NCI-H2171 treated with DMSO at 0.1 percent for 48 hours (cell line): ENCODE measurements at regions not wholly inside any gene's neighbourhood (a gene's known extent, or its start where the extent isn't known, plus 50 kb on each side); places are given as distances from the start of the nearest gene placed in this dataset.

ENCODE experiments used
- DNase-seq: peaks from one replicate; lab custom pipeline; 2025; lab: John Stamatoyannopoulos, UW

DNA sequence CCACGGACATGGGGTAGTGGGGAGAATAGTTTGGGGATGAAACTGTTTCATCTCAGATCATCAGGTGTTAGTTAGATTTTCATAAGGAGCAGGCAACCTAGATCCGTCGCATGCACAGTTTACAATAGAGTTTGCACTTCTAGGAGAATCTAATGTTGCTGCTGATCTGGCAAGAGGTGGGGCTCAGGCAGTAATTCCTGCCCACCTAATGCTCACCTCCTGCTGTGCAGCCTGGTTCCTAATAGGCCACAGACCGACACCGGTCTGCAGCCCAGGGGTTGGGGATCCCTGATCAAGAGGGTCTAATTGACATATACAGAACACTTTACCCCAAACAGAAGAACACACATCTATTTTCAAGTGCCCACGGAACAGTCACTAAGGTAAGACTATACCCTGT lies 275.1 kb downstream of the PTPRU start:
- no peak for DNase-seq

DNA sequence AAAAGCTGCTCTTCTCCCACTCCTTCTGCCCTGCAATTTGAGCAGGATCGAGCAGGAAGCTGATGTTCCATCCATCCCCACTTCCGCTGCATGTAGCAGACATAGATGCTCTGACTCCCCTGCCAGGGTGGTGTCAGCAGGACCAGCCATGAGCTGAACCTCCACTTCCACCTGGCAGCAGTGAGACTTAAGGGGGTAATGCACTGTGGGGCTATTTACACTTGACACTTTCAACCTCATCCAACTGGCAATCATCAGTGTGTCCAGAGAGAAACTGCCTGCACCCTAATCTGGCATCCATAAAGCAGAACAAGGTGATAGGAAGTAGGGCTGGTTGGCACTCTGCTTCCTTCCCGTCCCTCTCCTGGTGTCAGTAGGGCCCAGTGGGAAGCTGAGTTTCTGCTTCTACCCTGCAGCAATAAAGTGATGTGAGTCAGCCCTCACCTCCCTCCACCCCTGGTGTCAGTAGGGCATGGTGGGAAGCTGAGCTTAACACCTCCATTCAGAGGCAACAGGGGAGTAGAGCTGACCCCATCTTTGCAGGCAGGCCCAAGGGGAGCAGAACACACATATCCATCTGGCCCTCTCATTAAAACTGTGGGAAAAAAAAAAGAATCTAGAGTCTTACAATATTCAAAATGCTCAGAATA lies 272.3 kb downstream of the PTPRU start:
- no peak for DNase-seq

DNA sequence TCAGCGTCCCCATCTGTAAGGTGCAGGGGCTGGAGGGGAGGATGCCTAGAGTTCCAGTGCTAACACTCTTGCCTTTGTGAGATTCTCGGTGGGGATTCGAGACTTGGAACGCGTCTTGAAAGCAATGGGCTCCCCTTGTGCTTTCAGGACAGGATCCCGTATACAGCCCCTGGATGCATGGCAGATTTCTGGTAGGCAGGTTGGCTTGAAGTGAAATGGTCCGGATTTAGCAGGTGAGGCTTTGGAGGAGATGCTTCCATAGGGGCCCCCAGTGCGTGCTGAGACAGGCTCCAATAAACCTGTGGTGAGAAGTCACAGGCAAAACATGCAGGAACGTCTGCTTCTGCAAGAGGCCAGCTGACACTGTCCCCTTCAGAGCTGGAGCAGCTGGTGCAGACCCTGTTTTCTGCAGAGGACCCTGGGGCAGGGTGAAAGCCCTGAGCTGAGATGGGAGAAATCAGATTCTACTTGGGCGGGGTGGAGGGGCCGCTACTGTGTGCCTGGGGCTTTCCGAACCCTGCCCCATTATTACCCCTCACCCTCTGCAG lies 270.4 kb downstream of the PTPRU start:
- DNase-seq: peak; percentile 74

DNA sequence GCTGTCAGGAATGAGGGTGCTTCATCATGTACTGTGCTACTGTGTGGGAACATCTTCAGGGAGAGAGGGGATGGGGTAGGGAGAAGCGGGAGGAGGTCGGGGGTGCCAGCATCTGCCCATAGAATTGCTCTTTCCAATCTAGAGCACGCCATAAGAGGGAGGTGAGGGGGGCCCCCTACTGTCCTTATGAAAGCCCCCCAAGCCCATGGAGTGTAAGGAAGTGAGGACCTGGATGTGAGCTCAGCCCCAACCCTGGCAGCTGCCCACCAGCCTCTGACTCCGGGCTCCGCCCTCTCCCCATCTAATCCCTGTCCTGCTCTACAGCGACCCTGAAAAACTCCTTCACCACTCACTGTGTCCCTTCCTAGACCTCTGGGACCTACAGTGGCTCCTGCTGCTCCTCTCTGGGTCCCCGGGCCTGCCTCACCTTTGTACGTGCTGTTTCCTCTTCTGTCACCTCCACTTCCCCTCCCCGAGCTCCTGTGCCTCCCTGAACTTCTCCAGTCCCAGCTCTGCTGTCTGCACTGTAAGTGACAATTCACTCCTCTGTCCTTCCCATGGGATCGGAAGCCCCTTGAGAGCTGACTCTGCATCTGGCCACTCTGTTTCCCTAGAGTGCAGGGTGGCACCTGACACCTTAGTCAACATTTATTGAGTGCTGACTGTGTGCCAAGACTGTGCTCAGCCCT lies 269.4 kb downstream of the PTPRU start:
- peak; percentile 90 for DNase-seq

DNA sequence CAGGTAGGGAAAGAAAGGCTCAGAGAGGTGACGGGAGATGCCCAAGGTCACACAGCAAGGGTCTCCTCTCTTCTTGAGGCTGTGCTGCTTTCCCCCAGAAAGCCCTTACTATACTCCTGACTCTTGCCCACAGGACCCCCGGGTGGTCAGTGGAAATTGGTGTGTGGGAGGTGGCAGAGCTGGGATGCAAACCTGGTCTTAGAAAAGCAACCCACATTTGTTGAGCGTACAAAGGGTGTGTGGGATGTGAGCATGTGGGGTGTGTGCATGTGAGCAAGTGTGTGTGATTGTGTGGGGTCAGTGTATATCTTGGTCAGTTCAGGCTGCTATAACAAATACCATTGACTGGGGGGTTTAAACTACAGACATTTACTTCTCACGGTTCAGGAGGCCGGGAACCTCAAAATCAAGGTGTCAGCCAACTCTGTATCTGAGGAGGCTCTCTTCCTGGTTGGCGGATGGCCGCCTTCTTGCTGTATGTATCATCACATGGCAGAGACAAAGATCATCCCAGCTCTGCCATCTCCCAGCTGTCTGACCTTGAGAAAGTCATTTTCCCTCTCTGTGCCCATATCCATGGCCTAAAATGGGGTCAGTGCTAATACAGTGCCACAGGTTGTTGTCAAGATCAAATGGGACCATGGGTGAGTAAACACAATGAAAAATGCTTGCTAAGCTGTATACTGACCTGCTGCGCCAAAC lies 268.5 kb downstream of the PTPRU start:
- DNase-seq: no peak

DNA sequence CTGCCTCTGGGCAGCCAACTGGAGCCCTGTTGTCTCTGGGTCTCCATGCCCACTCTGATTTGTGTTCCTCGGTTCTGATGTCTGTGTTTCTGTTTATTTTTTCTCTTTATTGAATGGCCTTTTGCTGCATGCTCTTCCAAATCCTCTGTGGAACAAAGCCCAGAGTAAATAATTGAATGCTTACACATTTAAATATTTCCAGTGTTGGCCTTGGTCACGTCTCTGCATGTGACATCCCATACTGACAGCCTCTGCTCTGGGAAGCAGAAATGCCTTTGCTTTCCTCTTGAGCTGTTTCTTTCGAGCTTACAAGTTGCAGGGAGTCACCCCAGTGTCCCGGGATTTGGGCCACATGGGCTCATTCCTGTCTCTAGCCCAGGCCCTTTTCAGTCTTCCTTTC lies 267.9 kb downstream of the PTPRU start:
- peak; percentile 11 for DNase-seq

DNA sequence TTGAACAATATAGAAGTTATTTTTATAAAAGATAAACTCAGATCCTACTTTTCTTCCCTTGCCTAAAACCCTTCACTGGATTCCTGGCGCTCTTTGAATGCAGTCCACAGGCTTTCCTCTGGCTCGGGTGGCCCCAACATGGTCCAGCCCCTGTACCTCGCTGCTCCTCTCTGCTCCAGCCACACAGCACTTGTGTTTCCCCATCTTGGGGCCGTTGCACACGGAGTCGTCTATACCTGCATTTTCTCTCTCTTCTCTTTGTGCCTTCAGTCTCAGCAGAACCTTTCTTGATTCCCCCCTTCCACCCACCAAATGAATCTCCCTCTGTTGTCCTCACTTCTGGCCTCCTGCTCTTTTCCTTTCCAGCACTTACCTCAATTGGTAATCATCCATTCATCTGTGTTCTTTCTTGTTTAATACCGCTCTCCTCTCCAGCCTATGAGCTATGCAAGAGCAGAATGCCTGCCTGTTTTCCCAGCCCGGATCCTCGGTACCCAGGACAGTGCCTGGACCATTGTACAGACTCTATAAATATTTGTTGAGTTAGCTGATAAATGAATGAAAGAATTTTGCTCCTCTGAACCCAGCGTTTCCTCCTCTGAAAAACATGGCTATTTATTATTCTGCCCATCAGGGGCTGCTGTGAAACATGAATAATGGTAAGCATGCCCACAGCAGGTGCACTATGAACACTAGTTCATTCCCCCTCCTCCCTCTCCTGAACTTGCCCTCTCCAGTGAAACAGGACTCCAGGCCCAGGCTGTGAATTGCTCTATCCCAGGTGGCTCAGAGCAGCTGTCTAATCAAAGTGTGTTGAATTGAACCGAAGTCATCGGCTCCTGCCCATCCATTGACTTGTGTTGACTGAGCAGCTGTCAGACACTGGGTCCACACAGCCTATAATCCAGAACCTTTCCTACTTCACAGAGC lies 266.9 kb downstream of the PTPRU start:
- DNase-seq: peak; percentile 99

DNA sequence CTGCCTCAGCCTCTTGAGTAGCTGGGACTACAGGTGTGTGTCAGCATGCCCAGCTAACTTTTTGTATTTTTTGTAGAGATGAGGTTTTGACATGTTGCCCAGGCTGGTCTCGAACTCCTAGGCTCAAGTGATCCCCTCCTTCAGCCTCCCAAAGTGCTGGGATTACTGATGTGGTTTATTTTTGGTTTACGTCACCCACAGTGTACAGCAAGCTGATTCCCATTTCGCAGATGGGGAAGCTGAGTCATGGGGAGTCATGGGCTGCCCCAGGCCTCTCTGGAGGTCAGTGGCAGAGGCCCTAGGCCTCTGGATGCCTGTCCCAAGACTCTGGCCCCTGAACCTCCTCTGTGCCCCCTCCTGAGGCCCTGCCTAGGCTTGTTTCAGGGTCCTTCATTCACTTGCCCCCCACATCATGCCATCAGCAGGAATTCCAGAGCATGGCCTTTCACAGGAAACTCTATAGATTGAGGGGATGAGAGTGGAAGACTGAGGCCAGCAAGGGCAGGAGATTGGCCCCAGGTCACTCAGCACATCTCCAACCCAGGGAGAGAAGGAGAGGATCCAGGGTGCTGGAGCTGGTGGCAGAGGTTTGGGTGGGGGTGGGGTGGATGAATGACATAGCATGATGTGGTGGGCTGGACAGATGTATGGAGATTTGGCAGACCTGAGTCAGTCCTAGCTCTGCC lies 266.0 kb downstream of the PTPRU start:
- no peak for DNase-seq

DNA sequence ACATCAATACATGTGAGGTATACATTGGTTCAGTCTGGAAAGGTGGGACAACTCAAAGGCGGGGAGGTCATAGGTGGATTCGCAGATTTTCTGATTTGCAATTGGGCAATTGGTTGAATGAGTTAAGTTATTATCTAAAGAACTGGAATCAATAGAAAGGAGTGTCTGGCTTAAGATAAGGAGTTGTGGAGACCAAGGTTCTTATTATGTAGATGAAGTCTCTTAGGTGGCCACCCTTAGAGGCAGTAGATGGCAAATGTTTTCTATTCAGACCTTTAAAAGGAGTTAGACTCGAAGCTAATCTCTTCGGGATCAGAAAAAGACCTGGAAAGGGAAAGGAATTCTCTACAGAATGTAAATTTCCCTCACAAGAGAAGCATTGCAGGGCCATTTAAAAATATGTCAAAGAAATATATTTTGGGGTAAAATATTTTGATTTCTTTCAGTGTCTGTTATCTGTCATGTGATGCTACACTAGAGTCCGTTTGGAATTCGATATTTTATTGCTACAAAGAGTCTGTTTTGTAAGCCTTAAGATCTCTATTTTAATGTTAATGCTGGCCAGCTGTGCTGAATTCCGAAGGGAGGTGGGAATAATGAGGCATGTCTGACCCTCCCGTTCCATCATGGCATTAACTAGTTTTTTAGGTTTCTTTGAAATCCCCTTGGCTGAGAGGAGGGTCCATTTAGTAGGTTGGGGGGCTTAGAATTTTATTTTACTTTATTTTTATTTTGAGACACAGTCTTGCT lies 265.1 kb downstream of the PTPRU start:
- no peak for DNase-seq

DNA sequence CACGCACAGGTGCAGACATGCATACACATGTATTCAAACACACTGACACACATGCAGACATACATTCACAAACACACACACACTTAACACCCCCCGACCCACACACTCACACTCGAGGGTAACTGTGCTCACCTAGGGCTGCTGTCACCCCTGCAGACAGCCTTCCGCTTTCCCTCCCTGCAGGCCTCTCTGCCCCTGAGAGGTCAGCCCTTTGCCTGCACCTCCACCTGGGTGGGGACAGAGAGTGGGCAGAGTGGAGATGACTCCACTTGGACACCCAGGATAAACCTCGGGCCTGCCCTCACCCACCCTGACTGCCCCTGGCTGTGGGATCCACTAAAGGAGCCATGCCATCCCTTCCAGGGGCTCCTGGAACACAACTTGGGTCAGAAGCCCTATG lies 264.3 kb downstream of the PTPRU start:
- no peak for DNase-seq

DNA sequence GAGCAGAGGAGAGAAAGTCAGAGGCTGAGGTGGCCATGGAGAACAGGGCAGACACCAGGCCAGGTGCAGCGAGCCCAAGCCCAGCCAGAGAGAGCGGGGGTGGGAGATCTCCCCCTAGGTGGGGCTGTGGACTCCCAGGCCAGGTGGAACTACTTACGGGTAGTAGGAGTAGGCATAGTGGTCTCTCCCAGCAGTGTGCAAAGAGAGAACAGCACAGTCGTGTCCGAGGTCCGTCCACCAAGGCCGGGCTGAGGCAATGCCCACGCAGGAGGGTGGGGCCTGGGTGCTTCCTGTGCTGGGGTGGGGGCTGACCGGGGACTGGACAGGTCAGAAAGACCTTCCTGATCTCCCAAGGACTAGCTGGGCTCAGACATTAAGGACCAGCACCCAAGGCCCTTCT lies 263.7 kb downstream of the PTPRU start:
- DNase-seq: no peak

DNA sequence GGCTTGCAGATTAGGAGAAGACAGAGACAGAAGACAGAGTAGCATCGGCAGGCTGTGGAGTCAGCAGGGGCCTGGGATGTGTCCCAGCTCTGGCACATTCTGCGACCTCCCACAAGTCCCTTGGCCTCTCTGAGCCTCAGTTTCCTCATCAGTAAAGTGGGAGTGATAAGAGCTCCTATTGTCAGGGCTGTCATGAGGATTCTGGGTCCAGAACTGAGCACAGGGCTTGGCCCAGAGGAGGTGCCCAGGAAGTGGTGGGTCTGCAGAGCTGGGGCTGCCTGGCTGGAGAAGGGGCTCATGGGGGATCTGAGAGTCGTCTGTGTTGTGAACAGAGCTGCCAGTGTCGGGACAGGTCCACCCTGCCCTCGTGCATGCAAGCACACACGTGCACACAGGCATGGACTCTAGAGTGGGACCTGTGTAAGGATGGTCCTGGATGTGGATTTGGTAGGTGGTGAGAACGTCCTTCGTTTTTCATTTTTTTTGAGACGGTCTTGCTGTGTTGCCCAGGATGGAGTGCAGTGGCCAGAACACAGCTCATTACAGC lies 262.9 kb downstream of the PTPRU start:
- DNase-seq: no peak

DNA sequence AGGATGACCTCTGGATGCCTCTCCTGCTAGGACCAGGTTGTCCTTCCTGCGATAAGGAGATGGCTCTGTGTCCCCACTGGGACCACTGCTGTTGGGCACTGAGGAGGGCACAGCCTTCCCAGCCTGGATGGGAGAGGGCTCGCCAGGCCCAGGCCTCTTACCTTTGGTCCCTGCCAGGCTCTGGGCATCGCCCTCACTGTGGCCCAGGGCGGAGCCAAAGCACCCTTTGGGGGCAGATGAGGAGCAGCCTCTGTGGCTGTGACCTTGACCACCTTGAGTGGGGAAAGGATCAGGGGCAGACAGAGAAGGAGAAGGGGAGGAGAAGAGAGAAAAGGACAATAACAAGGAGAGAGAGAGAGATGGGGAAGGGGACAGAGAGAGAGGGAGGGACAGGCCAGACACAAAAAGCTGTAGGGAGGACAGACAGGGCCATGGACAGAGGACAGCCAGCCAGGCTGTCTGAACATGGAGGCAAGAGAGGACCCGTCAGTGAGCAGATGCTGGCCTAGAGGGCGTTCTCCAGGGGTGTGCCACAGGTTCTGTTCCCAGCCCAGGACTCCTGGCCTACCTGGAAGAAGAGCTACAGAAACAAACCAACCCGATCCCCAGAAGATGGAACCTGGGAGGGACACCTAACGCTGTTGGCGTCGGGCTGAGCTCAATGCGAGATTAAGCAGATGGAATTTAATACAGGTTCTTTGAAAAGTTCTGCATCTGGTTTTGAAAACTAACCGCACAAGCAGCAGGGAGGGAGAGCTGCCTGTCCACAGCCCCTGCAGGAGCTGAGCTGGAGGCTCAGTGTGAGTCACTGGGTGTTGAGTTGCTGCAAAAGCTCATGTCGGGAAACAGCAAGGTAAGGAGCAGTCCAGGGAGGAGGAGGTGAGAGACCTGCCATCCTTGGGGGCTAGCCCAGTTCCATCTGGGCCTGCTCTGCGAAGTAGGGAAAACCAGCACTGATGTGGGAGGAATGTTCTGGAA lies 262.1 kb downstream of the PTPRU start:
- DNase-seq: no peak

DNA sequence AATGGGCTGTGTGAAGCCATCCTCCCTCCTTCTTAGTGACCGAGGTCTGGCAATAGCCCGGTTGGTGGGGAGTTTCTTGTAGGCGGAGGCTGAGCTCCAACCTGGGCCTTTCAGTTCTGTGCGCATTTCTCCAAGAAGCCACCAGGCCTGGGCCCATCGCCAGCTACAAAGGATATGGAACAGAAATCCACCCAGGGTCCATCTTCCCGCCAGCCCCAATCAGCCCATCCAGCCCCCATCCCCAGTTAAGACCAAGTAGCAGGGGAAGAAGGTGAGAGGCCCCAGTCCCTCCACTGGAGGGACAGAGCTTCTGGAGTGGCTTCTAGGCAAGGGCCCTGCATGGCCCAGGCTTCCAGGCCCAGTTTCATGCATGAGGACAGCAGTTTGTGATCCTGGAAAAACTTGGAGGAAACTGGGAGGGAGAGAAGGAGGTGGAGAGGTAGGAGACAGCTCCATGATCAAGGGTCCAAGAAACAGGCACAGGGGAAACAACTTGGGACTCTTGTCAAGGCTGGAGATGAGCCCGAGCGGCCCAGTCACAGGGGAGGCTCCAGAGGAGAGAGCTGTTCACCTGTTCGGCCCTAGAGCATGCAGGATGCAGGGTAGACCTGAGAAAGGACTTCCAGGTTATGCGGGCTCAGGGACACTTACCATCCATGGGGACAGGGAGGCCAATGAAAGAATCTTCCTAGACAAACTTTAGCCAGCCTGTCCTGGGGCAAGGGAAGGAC lies 261.2 kb downstream of the PTPRU start:
- no peak for DNase-seq

DNA sequence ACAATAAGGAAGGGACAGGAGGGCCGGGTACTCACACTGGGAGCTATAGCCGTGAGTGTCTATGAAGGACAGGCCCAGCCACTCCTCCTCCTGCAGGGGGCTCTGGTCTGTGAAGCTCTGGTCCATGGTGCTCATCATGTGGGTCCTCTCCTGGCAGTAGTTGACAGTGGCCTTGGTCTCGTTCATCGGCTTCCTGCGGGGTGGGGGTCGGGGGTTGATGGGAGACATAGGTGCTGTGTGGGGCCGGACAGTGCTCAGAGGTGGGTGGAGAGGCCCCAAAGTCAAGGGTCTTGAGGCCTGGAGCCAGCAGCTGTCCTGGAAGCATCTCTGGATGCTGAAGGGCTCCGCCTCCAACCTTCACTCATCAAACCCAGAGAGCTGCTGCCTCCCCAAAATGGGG lies 260.4 kb downstream of the PTPRU start:
- no peak for DNase-seq

DNA sequence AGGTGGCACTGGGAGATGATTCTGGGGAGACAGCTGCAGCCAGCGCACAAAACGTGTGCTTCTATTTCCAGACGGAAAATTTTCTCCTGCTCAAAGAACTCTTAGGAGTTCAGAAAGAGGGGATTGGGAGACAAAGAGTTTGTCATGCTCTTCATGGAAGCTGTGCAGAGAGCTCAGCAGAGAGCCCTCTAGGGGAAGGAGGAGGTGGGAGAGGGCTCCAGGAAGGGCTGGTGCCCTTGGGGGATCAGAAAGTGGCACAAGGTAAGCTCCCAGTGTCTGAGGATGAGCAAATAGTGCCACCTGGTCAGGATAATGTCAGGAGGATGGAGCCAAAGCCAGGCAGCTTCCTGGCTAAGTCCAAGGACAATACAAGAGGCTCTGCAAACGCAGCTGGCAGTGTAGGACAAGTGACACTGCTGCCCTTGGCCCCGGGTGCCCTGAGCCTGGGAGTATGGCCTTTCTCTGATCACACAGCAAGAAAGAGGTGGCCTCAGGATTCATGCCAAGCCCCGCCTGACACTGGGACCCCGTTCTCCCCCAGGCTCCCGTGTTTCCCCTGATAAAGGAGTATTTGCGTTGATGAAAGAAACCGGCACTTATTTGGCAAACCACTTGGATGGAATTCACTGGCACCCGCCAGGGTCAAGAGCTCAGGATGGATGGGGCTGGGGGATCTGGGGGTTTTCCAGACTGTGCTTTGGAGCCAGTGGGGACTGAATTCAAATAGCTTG lies 254.0 kb downstream of the PTPRU start:
- DNase-seq: peak; percentile 43

DNA sequence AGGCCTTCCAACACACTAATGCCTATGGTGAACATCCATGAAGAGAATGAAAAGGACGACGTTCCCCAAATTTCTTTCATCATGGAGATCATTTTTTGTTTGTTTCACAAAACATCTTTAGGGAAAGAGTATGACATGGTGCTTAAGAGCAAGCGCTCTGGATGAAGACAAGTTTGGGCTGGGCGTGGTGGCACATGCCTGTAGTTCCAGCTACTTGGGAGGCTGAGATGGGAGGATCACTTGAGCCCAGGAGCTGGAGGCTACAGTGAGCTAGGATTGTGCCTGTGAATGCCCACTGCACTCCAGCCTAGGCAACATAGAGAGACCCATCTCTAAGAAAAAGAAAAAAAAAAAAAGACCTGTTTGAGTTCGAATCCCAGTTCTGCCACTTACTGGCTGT lies 253.1 kb downstream of the PTPRU start:
- no peak for DNase-seq
